Ovary (tissue), 7 donors: ENCODE measurements at regions not wholly inside any gene's neighbourhood (a gene's known extent, or its start where the extent isn't known, plus 50 kb on each side); places are given as distances from the start of the nearest gene placed in this dataset.

ENCODE experiments used
- DNase-seq, 5 donors: peaks; one replicate each; pipeline ENCODE4 v3.0.0-alpha.2; 2019 to 2020
- H3K27ac ChIP-seq, 2 donors: fragments of 200-600 bp; one replicate each; pipeline versions ENCODE4 v1.5.1 to v1.8.0; 2019 to 2022
- H3K27me3 ChIP-seq: fragments of 200-600 bp; one replicate; pipeline ENCODE4 v1.8.0; 2022
- H3K36me3 ChIP-seq: fragments of 200-600 bp; sonication (generic); one replicate; pipeline ENCODE4 v1.5.1; 2019
- H3K4me1 ChIP-seq: one replicate; pipeline ENCODE4 v1.8.1; 2013; ENCODE audit warnings: mild to moderate bottlenecking, moderate library complexity; ENCODE audit not compliant: insufficient read depth
- H3K4me3 ChIP-seq: fragments of 200-600 bp; sonication (generic); one replicate; pipeline ENCODE4 v1.5.1; 2017
- H3K9me3 ChIP-seq, 2 donors: fragments of 200-600 bp in 1 of 2; sonication (generic) in 1 of 2; one replicate each; pipeline versions ENCODE4 v1.5.1 to v1.8.1; 2013 to 2019; ENCODE audit warnings: mild to moderate bottlenecking in 1 of 2, moderate library complexity in 1 of 2
- CTCF ChIP-seq, 3 donors: fragments of 450-650 bp in 2 of 3; fragments of 200-600 bp in 1 of 3; IDR thresholded peaks; one replicate each; pipeline versions ENCODE4 v1.5.1 to v1.8.0; 2016 to 2022; ENCODE audit warnings: antibody characterized with exemption in 3 of 3, mild to moderate bottlenecking in 1 of 3
- EP300 ChIP-seq: sonication (generic); formaldehyde crosslinking; IDR thresholded peaks from one replicate; pipeline ENCODE4 v1.6.1; 2017; ENCODE audit warnings: antibody characterized with exemption
- POLR2A ChIP-seq: fragments of 450-650 bp; IDR thresholded peaks from one replicate; pipeline ENCODE4 v1.6.1; 2017; ENCODE audit warnings: antibody characterized with exemption, mild to moderate bottlenecking, moderate library complexity
- WGBS, 3 donors: extraction: QIAGEN DNeasy Blood & Tissue Kit in 1 of 3; methylation state at CpG; one replicate each; pipeline versions ENCODE4 v1.1.5 to v1.1.7; 2013 to 2017; 5-methylcytosine and 5-hydroxymethylcytosine counted together
- intact Hi-C, 4 donors: fragments of 100-400 bp; cut with DNase I; formaldehyde crosslinking; loops; one replicate each; pipeline versions ENCODE4 v1.11.0 to v1.15.1; 2022 to 2023
- donor health status: DM: no; HTN: no; CAD: no; lungs with moderate emphysema.
- donor health status: DM: no; HTN: no; CAD: no.
- donor health status: Bipolar disorder and iron deficiency.
- donor health status: DM: no; HTN: no; CAD: no.
- donor health status: DM: yes; HTN: yes; CAD: no.

DNA sequence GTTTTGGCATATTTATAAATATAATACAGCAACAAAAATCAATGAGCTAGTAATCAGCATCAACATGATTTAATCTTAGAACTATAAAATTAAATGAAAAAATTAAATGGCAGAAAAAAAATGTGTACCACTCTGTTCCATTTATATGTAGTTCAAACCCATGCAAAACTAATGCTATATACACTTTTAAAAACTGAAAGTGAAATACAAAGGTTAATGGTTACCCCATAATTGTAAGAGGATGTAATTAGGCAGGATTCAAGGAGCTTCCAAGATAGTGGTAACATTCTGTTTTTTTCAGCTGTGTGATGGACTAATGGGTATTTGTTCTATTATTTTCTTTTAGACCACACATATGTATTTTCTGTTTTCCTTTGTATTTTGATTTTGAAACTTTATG, 492.1 kb downstream of the UTRN start:
- Histone ChIP-seq H3K27me3 (no peaks in the 10 kb centered on the region), H3K4me3 (no peak overlapping the region), H3K36me3 (no peaks in the 10 kb centered on the region), H3K9me3 (no peaks in the 10 kb centered on the region), H3K4me1 (no peaks in the 10 kb centered on the region), H3K27ac (no peak overlapping the region)
- DNase-seq, result no peak
- intact Hi-C loops, result no loop called here
- TF ChIP-seq CTCF (IDR thresholded peaks at IDR 0.05), result no peak
- no peak for TF ChIP-seq POLR2A
- no peak for TF ChIP-seq EP300

GRCh38 chr6:144778056-144778455, 492.9 kb downstream of the UTRN start:
- Histone ChIP-seq H3K4me1 (no peaks in the 10 kb centered on the region), H3K9me3 (no peaks in the 10 kb centered on the region), H3K36me3 (no peaks in the 10 kb centered on the region), H3K4me3 (no peak overlapping the region), H3K27me3 (no peaks in the 10 kb centered on the region), H3K27ac (no peak overlapping the region)
- intact Hi-C loops, result no loop called here
- WGBS, 3 donors, result 95 to 98% (median 97%) methylated on average over 2 of the region's 2 CpGs
- no peak for DNase-seq
- no peak for TF ChIP-seq POLR2A

- no peaks in the 10 kb centered on the region for H3K4me1 ChIP-seq
- TF ChIP-seq EP300 (no peak), POLR2A (no peak), CTCF (IDR thresholded peaks at IDR 0.05) (no peak)
- H3K4me3 ChIP-seq, result no peak overlapping the region
- no peaks in the 10 kb centered on the region for H3K27me3 ChIP-seq
- no peak for DNase-seq
- H3K27ac ChIP-seq, result no peak overlapping the region
- H3K9me3 ChIP-seq, result no peaks in the 10 kb centered on the region
- 100% methylated on average over 1 of the region's 1 CpG for WGBS, 3 donors
- no peaks in the 10 kb centered on the region for H3K36me3 ChIP-seq
- intact Hi-C loops, result no loop called here
Measured at GRCh38 chr6:144778773-144779492, 493.8 kb downstream of the UTRN start.

DNA sequence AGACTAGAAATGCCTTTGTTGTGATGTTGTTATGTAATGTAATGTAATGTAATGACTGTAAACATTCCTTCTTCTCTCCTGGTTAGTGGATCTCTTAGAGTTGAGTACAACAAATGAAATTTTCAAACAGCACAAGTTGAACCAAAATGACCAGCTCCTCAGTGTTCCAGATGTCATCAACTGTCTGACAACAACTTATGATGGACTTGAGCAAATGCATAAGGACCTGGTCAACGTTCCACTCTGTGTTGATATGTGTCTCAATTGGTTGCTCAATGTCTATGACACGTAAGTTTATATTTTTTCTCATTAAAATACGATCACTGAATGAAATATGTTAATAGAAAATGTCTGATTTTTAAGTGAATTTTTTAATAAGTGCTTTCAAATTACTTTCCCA, 496.7 kb downstream of the UTRN start:
- TF ChIP-seq EP300 (no peak), CTCF (IDR thresholded peaks at IDR 0.05) (no peak), POLR2A (no peak)

GRCh38 chr6:144782634-144783033, 497.5 kb downstream of the UTRN start:
- intact Hi-C loops, result no loop called here
- H3K9me3 ChIP-seq, result no peaks in the 10 kb centered on the region
- H3K4me3 ChIP-seq, result no peak overlapping the region
- TF ChIP-seq CTCF (IDR thresholded peaks at IDR 0.05) (no peak), EP300 (no peak), POLR2A (no peak)
- no peak overlapping the region for H3K27ac ChIP-seq
- no peak for DNase-seq
- H3K4me1 ChIP-seq, result no peaks in the 10 kb centered on the region
- H3K36me3 ChIP-seq, result no peaks in the 10 kb centered on the region
- H3K27me3 ChIP-seq, result no peaks in the 10 kb centered on the region
- WGBS, 3 donors, result 94 to 96% (median 95%) methylated on average over 6 of the region's 6 CpGs

More for the DNA sequence above, 496.7 kb downstream of the UTRN start:
- 85 to 91% (median 91%) methylated on average over 3 of the region's 3 CpGs for WGBS, 3 donors
- H3K4me3 ChIP-seq, result no peak overlapping the region
- H3K9me3 ChIP-seq, result no peaks in the 10 kb centered on the region
- intact Hi-C loops, result no loop called here
- no peaks in the 10 kb centered on the region for H3K27me3 ChIP-seq
- H3K4me1 ChIP-seq, result no peaks in the 10 kb centered on the region
- no peaks in the 10 kb centered on the region for H3K36me3 ChIP-seq
- DNase-seq, result no peak
- H3K27ac ChIP-seq, result no peak overlapping the region
